ENCODE measurements at regions not wholly inside any gene's neighbourhood (a gene's known extent, or its start where the extent isn't known, plus 50 kb on each side); places are given as distances from the start of the nearest gene placed in this dataset.

- no peak for TF ChIP-seq CTCF (IDR thresholded peaks at IDR 0.05; ENCODE audit: insufficient read depth, low read length)
- TF ChIP-seq SPI1 (IDR thresholded peaks at IDR 0.05; ENCODE audit: borderline replicate concordance, low read depth): no peak
- TF ChIP-seq GABPA (IDR thresholded peaks at IDR 0.05; ENCODE audit: low read depth): no peak
- TF ChIP-seq REST (IDR thresholded peaks at IDR 0.05; ENCODE audit: insufficient replicate concordance, low read depth): no peak
- TF ChIP-seq POLR2AphosphoS5 (IDR thresholded peaks at IDR 0.05; ENCODE audit: low read depth): no peak
- Histone ChIP-seq H3K4me3 (replicated peaks; ENCODE audit: insufficient read depth, low read length) (no peak overlapping the region), H3K27ac (replicated peaks) (no peak overlapping the region), H3K27me3 (ENCODE audit: insufficient read depth, poor library complexity, severe bottlenecking) (no peaks in the 10 kb centered on the region)
- DNase-seq (ENCODE audit: low read depth in 1 of 2, low spot score in 1 of 2): no peak
These were observed 431.1 kb upstream of the CDH2 start for GRCh38 chr18:28607991-28608390.

GRCh38 chr18:28606686-28607085, 429.8 kb upstream of the CDH2 start:
- Histone ChIP-seq H3K4me3 (replicated peaks; ENCODE audit: insufficient read depth, low read length) (no peak overlapping the region), H3K27me3 (ENCODE audit: insufficient read depth, poor library complexity, severe bottlenecking) (no peaks in the 10 kb centered on the region), H3K27ac (replicated peaks) (no peak overlapping the region)
- DNase-seq (ENCODE audit: low read depth in 1 of 2, low spot score in 1 of 2): no peak
- TF ChIP-seq POLR2AphosphoS5 (IDR thresholded peaks at IDR 0.05; ENCODE audit: low read depth): no peak
- TF ChIP-seq SPI1 (IDR thresholded peaks at IDR 0.05; ENCODE audit: borderline replicate concordance, low read depth): no peak
- no peak for TF ChIP-seq CTCF (IDR thresholded peaks at IDR 0.05; ENCODE audit: insufficient read depth, low read length)
- no peak for TF ChIP-seq GABPA (IDR thresholded peaks at IDR 0.05; ENCODE audit: low read depth)
- no peak for TF ChIP-seq REST (IDR thresholded peaks at IDR 0.05; ENCODE audit: insufficient replicate concordance, low read depth)

DNA sequence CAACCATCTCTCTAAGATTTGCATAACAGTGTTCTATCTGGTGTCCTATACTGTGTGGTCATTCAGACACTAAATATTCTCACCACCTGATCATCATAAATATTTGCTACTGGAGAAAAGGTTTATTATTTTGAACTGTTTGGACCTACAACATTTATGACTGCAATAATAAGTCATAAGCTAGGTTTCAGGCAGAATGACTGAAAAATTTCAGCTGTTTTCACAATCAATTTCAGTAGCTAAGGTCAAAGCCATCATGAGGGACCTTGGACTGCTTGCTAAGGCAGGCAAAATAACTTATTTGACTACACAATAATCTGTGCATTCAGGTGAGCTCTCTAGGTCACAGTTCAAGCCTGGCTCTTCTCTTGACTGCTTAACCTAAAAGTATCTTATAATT, 425.5 kb upstream of the CDH2 start:
- TF ChIP-seq SPI1 (IDR thresholded peaks at IDR 0.05; ENCODE audit: borderline replicate concordance, low read depth) (no peak), GABPA (IDR thresholded peaks at IDR 0.05; ENCODE audit: low read depth) (no peak), POLR2AphosphoS5 (IDR thresholded peaks at IDR 0.05; ENCODE audit: low read depth) (no peak), CTCF (IDR thresholded peaks at IDR 0.05; ENCODE audit: insufficient read depth, low read length) (no peak), REST (IDR thresholded peaks at IDR 0.05; ENCODE audit: insufficient replicate concordance, low read depth) (no peak)
- Histone ChIP-seq H3K4me3 (replicated peaks; ENCODE audit: insufficient read depth, low read length) (no peak overlapping the region), H3K27me3 (ENCODE audit: insufficient read depth, poor library complexity, severe bottlenecking) (no peaks in the 10 kb centered on the region), H3K27ac (replicated peaks) (no peak overlapping the region)
- DNase-seq (ENCODE audit: low read depth in 1 of 2, low spot score in 1 of 2): no peak
